22Rv1 (cell line): ENCODE measurements at regions not wholly inside any gene's neighbourhood (a gene's known extent, or its start where the extent isn't known, plus 50 kb on each side); places are given as distances from the start of the nearest gene placed in this dataset.

ENCODE experiments used
- H3K27ac ChIP-seq: fragments of 450-650 bp; 2 replicates; pipeline ENCODE4 v1.5.1; 2017
- ZFX ChIP-seq: fragments of 450-650 bp; IDR thresholded peaks from 2 replicates; pipeline ENCODE4 v1.6.1; 2017; ENCODE audit warnings: antibody characterized with exemption, borderline replicate concordance
- TF ChIP-seq, protein P1 (sequence below): fragments of 450-650 bp; IDR thresholded peaks from 2 replicates; pipeline ENCODE4 v1.5.1; 2017; ENCODE audit warnings: mild to moderate bottlenecking

GRCh38 chr17:52368886-52369285 lies 210.4 kb upstream of the CA10 start:
- no peak overlapping the region for H3K27ac ChIP-seq
- TF ChIP-seq, protein P1, sequence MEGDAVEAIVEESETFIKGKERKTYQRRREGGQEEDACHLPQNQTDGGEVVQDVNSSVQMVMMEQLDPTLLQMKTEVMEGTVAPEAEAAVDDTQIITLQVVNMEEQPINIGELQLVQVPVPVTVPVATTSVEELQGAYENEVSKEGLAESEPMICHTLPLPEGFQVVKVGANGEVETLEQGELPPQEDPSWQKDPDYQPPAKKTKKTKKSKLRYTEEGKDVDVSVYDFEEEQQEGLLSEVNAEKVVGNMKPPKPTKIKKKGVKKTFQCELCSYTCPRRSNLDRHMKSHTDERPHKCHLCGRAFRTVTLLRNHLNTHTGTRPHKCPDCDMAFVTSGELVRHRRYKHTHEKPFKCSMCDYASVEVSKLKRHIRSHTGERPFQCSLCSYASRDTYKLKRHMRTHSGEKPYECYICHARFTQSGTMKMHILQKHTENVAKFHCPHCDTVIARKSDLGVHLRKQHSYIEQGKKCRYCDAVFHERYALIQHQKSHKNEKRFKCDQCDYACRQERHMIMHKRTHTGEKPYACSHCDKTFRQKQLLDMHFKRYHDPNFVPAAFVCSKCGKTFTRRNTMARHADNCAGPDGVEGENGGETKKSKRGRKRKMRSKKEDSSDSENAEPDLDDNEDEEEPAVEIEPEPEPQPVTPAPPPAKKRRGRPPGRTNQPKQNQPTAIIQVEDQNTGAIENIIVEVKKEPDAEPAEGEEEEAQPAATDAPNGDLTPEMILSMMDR, result no peak
- no peak for TF ChIP-seq ZFX

DNA sequence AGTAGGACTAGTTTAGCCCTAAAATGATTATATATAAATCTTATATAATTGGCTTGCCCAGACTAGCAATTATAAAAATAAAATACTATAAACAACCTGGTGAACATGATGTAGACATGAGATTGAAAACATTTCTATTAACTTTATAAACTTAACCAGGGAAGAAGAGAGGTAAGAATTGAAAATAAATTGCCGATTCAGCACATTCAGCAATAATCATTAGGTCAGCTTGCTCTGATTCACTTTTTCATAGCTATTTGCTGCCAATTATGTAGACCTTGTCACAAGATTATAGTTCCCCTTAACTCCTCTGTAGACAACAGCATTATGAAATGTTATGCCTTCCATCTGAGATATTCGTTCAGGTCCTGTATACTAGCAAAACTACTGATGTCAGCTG lies 199.3 kb upstream of the CA10 start:
- TF ChIP-seq ZFX, result no peak
- TF ChIP-seq, protein P1, result no peak
- H3K27ac ChIP-seq, result no peak overlapping the region

DNA sequence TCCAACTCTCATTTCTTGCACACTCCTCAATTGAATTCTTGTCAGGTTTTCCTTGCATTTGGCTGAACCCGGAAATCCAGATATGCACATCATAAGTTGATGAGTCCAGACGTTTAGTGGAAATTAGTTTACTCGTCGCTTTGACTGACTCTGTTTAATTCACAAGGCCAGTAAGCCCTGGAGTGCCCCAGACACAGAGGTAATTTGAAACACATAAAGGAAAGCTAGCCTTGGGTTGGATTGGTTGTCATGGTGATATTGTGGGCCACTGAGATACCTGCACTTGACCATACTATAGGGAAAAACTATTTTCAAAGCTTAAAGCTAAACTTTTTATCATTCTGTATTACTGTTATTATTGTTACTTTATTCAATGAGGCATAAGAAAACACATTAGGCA lies 178.3 kb upstream of the CA10 start:
- TF ChIP-seq, protein P1, result no peak
- TF ChIP-seq ZFX, result no peak
- H3K27ac ChIP-seq, result no peak overlapping the region

GRCh38 chr17:52306314-52306713 lies 147.8 kb upstream of the CA10 start:
- H3K27ac ChIP-seq, result no peak overlapping the region
- TF ChIP-seq ZFX, result no peak
- TF ChIP-seq, protein P1, result no peak

- TF ChIP-seq, protein P1, result no peak
- H3K27ac ChIP-seq, result no peak overlapping the region
Observed at GRCh38 chr17:52298881-52299280, 140.4 kb upstream of the CA10 start.

- H3K27ac ChIP-seq, result no peak overlapping the region
- no peak for TF ChIP-seq ZFX
- TF ChIP-seq, protein P1, result peak; percentile 62
Observed at GRCh38 chr17:52297230-52298010, 138.9 kb upstream of the CA10 start.

GRCh38 chr17:52294301-52294700 lies 135.8 kb upstream of the CA10 start:
- TF ChIP-seq, protein P1, result no peak
- no peak for TF ChIP-seq ZFX
- H3K27ac ChIP-seq, result no peak overlapping the region
